ENCODE measurements at regions not wholly inside any gene's neighbourhood (a gene's known extent, or its start where the extent isn't known, plus 50 kb on each side); places are given as distances from the start of the nearest gene placed in this dataset.

GRCh38 chr2:220708366-220708765 lies 863.7 kb downstream of the EPHA4 start:
- intact Hi-C loops (cut with DNase I; ENCODE audit: low total_unique reads), result no loop called here
- H3K36me3 ChIP-seq, result no peaks in the 10 kb centered on the region
- H3K27me3 ChIP-seq, result no peaks in the 10 kb centered on the region
- H3K9me3 ChIP-seq, result no peaks in the 10 kb centered on the region
- no peaks in the 10 kb centered on the region for H3K4me1 ChIP-seq
- H3K27ac ChIP-seq, result no peak overlapping the region
- TF ChIP-seq CTCF (IDR thresholded peaks at IDR 0.05) (no peak), EP300 (IDR thresholded peaks at IDR 0.05) (no peak), POLR2AphosphoS5 (IDR thresholded peaks at IDR 0.05) (no peak), POLR2A (IDR thresholded peaks at IDR 0.05) (no peak)
- WGBS, 5 donors, result 69 to 84% (median 79%) methylated on average over 3 of the region's 3 CpGs
- peak in 1 of 2 donors; percentile 12 for DNase-seq
- no peak overlapping the region for H3K4me3 ChIP-seq

GRCh38 chr2:220717283-220717682 lies 854.8 kb downstream of the EPHA4 start:
- WGBS, 5 donors, result 83 to 90% (median 84%) methylated on average over 3 of the region's 3 CpGs
- TF ChIP-seq CTCF (IDR thresholded peaks at IDR 0.05) (no peak), POLR2AphosphoS5 (IDR thresholded peaks at IDR 0.05) (no peak), EP300 (IDR thresholded peaks at IDR 0.05) (no peak), POLR2A (IDR thresholded peaks at IDR 0.05) (no peak)
- Histone ChIP-seq H3K9me3 (no peaks in the 10 kb centered on the region), H3K27ac (no peak overlapping the region), H3K27me3 (no peaks in the 10 kb centered on the region), H3K4me3 (no peak overlapping the region), H3K36me3 (no peaks in the 10 kb centered on the region), H3K4me1 (no peaks in the 10 kb centered on the region)
- DNase-seq, result no peak
- intact Hi-C loops (cut with DNase I; ENCODE audit: low total_unique reads), result no loop called here

GRCh38 chr2:220736778-220737177 lies 835.3 kb downstream of the EPHA4 start:
- intact Hi-C loops (cut with DNase I; ENCODE audit: low total_unique reads), result no loop called here
- 52 to 62% (median 55%) methylated on average over 4 of the region's 4 CpGs for WGBS, 5 donors
- H3K4me1 ChIP-seq, result no peaks in the 10 kb centered on the region
- peaks cover 0 to 7% (median 3%) of the 10 kb centered on the region in 4 donors for H3K9me3 ChIP-seq
- H3K4me3 ChIP-seq, result no peak overlapping the region
- H3K27me3 ChIP-seq, result no peaks in the 10 kb centered on the region
- TF ChIP-seq POLR2AphosphoS5 (IDR thresholded peaks at IDR 0.05) (no peak), EP300 (IDR thresholded peaks at IDR 0.05) (no peak), CTCF (IDR thresholded peaks at IDR 0.05) (no peak), POLR2A (IDR thresholded peaks at IDR 0.05) (no peak)
- no peak for DNase-seq
- H3K36me3 ChIP-seq, result no peaks in the 10 kb centered on the region
- no peak overlapping the region for H3K27ac ChIP-seq

GRCh38 chr2:220743203-220743602 lies 828.9 kb downstream of the EPHA4 start:
- no peak for DNase-seq
- Histone ChIP-seq H3K27me3 (no peaks in the 10 kb centered on the region), H3K4me1 (no peaks in the 10 kb centered on the region), H3K9me3 (peaks cover 0 to 7% (median 1%) of the 10 kb centered on the region in 4 donors), H3K36me3 (no peaks in the 10 kb centered on the region), H3K4me3 (no peak overlapping the region), H3K27ac (no peak overlapping the region)
- intact Hi-C loops (cut with DNase I; ENCODE audit: low total_unique reads), result no loop called here
- 70 to 85% (median 75%) methylated on average over 2 of the region's 2 CpGs for WGBS, 5 donors
- TF ChIP-seq POLR2A (IDR thresholded peaks at IDR 0.05), result no peak
- TF ChIP-seq POLR2AphosphoS5 (IDR thresholded peaks at IDR 0.05), result no peak
- no peak for TF ChIP-seq EP300 (IDR thresholded peaks at IDR 0.05)
- no peak for TF ChIP-seq CTCF (IDR thresholded peaks at IDR 0.05)
